ENCODE measurements at regions not wholly inside any gene's neighbourhood (a gene's known extent, or its start where the extent isn't known, plus 50 kb on each side); places are given as distances from the start of the nearest gene placed in this dataset.

DNA sequence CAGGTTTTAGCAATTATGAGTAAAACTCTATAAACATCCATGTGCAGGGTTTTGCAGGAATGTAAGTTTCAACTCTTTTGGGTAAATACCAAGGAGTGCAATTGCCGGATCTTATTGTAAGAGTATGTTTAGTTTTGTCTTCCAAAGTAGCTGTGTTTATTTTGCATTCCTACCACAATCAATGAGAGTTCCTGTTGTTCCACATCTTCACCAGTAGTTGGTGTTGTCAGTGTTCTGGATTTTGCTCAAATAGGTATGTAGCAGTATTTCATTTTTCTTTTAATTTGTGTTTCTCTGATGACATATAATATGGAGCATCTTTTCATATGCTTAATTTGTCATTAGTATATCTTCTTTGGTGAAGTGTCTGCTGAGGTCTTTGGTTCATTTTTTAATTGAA lies 185.1 kb upstream of the GALNT15 start:
- no peak for TF ChIP-seq POLR2A (IDR thresholded peaks at IDR 0.05)
- no peak for TF ChIP-seq EP300 (IDR thresholded peaks at IDR 0.05)
